WTC11 (cell line): ENCODE measurements at regions not wholly inside any gene's neighbourhood (a gene's known extent, or its start where the extent isn't known, plus 50 kb on each side); places are given as distances from the start of the nearest gene placed in this dataset.

Source experiments
- IRF2 ChIP-seq: sonication (generic); formaldehyde crosslinking; IDR thresholded peaks from 2 replicates; pipeline ENCODE4 v1.8.0; 2022; ENCODE audit warnings: low read depth, missing genetic modification reagents, borderline replicate concordance
- NFYB ChIP-seq: sonication (generic); formaldehyde crosslinking; conservative IDR thresholded peaks from 2 replicates; pipeline ENCODE4 v1.8.0; 2022; ENCODE audit warnings: low read depth, missing genetic modification reagents
- OVOL2 ChIP-seq: fragments of 250-450 bp; sonication (Bioruptor Pico); IDR thresholded peaks from 2 replicates; pipeline ENCODE4 v1.9.0; 2021; ENCODE audit warnings: mild to moderate bottlenecking, borderline replicate concordance
- TF ChIP-seq, protein P1 (sequence below): fragments of 200-600 bp; IDR thresholded peaks from 2 replicates; pipeline ENCODE4 v1.8.0; 2022; ENCODE audit warnings: antibody characterized with exemption
- TF ChIP-seq, protein P2 (sequence below): fragments of 250-450 bp; sonication (Bioruptor Pico); IDR thresholded peaks from 2 replicates; pipeline ENCODE4 v2.1.2; 2022; ENCODE audit warnings: mild to moderate bottlenecking, moderate library complexity

DNA sequence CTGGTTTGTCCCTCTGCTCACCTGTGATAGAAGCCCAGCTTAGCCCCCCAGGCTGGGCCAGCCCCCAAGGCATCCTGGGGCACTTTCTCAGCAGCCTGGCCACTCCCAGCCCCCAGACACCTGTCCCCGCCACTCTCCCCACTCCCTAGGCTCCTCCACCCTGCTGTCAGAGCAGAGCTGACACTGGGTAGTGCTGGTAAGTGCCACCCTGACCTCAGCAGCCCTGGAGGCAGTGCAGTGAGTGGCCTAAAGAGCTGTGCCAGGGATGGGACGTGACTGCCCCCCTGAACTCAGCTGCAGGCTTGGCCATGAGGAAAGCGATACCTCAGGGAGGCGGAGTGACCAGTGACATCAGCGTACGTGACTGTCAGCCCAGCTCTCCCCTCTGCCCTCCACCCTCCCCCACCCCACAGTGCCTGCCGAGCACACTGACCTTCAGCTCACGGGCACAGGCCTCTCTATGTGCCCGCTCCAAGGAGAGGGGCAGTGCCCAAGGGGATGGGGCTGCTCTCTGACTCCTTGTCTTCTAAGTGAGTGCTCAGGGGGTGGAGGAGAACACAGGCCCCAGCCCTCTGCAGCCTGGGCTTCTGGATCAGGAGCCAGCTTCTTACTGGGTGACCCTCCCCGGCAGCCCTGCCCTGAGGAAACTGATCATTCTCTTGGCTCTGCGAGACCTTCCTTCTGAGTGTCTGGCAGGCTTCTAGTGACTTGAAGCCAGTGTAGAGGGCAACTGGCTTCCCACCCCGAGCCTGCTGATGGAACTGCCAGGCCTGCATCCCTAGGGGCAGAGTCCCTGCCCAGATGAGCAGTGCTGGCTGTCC lies 172.7 kb downstream of the MRPL14 start:
- TF ChIP-seq, protein P1, sequence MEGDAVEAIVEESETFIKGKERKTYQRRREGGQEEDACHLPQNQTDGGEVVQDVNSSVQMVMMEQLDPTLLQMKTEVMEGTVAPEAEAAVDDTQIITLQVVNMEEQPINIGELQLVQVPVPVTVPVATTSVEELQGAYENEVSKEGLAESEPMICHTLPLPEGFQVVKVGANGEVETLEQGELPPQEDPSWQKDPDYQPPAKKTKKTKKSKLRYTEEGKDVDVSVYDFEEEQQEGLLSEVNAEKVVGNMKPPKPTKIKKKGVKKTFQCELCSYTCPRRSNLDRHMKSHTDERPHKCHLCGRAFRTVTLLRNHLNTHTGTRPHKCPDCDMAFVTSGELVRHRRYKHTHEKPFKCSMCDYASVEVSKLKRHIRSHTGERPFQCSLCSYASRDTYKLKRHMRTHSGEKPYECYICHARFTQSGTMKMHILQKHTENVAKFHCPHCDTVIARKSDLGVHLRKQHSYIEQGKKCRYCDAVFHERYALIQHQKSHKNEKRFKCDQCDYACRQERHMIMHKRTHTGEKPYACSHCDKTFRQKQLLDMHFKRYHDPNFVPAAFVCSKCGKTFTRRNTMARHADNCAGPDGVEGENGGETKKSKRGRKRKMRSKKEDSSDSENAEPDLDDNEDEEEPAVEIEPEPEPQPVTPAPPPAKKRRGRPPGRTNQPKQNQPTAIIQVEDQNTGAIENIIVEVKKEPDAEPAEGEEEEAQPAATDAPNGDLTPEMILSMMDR: no peak
- no peak for TF ChIP-seq IRF2 (CRISPR knock-in tag)
- TF ChIP-seq OVOL2 (CRISPR knock-in tag): no peak
- TF ChIP-seq, protein P2, sequence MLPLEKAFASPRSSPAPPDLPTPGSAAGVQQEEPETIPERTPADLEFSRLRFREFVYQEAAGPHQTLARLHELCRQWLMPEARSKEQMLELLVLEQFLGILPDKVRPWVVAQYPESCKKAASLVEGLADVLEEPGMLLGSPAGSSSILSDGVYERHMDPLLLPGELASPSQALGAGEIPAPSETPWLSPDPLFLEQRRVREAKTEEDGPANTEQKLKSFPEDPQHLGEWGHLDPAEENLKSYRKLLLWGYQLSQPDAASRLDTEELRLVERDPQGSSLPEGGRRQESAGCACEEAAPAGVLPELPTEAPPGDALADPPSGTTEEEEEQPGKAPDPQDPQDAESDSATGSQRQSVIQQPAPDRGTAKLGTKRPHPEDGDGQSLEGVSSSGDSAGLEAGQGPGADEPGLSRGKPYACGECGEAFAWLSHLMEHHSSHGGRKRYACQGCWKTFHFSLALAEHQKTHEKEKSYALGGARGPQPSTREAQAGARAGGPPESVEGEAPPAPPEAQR (CRISPR knock-in tag): no peak
- no peak for TF ChIP-seq NFYB
